GM19395 (cell line): ENCODE measurements at regions not wholly inside any gene's neighbourhood (a gene's known extent, or its start where the extent isn't known, plus 50 kb on each side); places are given as distances from the start of the nearest gene placed in this dataset.
A peak's percentile ranks its signal among the peaks of the same experiment; 100 is the strongest.

Source experiments
- ATAC-seq: cut with Tn5 transposase; IDR thresholded peaks from one replicate; pipeline ENCODE4 v1.9.1; 2021; ENCODE audit warnings: mild to moderate bottlenecking, moderate library complexity; ENCODE audit not compliant: unreplicated experiment

DNA sequence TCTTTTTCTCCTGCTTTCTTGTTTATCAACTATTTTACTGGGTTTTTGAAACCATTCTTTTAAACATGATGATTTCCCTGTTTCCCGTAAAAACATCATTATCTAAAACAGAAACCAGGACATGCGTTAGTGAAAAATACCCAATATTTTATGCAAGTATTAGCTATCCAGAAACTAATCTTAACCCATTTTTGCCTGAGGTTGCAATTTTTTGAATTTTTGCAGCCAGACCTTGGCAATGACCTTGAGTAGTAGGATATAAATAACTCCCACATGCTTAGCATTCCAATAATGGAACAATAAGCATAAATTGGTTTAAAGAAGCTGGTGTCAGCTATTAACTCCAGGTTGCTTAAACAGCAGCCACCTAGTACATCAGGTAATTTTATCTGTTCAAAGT is 308.9 kb upstream of the ANO3 start:
- ATAC-seq = no peak

DNA sequence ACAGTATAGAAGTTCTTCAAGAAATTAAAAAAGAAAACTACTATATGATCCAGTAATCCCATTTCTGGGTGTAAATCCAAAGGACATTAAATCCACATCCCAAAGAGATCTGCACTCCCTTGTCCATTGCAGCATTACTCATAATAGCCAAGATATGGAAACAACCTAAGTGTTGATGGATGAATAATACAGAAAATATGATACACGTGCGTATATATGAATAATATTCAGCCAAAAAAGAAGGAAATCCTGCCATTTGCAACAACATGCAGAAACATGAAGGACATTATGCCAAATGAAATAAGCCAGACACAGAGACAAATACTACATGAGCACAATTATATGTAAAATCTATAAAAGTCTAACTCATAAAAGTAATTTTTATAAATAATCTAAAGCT is 306.3 kb upstream of the ANO3 start:
- no peak for ATAC-seq

DNA sequence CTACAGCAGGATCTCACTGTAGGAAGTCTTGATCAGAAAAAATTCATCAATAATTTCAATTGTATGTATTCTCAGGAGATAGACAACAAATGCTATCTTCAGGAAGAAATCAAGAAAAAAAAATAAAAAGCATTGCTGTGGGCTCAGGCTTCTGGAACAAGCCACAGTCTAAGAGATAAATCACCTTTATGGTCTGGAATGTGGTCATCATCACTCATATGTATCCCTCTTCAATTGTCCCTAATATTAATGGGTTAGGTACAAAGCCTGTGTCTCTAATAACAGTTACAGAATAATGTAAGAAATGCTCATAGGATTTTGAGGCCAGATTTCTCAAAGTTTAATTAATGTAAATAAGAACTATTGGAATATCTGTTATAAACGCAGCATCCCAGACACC is 305.9 kb upstream of the ANO3 start:
- ATAC-seq = no peak

DNA sequence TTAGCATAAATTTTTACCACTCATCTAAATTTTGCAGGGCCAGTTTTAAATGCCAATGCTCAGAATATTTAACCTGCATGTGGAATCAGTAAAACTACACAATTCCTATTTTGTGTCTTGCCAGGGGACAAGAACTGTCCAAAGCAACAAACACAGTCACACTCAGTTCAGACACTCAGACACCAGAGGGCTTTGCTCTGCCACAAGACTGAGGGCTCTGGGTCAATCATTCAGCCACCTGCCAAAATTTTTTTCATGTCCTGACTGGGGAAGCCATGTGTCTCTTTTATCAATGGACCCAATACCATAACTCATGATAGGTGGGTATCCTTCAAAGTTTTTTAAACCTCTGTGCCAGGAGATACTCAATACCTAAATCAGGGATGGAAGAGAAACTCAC is 304.0 kb upstream of the ANO3 start:
- peak; percentile 59 for ATAC-seq

DNA sequence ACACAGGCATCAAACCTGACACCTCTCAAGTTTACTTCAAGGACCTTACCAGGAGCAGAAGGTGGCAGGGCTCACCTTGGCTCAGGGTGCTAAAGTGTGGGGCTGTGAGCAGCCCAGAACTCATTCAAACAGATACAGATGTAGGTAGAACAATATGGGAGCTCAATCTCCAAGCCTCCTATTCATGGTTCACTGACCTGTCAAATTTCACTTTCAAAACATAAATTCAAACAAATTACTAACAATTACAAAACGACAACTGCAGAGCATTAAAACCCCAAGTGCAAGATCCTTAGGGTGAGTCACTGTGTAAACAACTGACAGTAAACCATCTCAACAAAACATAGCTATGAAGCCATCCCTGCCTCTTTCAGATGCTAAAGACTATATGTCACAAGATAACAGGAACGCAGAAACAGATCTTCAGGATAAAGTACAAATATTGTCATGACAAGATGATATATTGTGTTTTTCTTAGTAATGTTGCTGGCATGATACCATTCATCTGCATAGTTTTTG is 303.5 kb upstream of the ANO3 start:
- peak; percentile 66 for ATAC-seq

DNA sequence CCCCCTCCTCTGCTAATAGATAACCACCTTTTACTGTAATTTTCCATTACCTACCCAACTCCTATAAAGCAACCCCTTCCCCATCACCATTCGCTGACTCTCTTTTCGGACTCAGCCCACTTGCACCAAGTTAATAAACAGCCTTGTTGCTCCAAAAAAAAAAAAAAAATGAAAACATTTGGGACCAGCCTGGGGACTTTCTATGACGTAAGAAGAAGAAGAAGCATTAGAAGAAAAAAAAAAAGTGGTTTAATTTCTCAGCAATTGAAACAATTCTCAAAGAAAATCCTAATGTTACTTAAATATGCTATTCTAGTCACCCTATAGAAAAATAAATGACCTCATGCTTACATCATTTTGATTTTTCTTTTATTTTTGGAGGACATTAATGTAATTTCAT is 301.5 kb upstream of the ANO3 start:
- ATAC-seq = no peak

DNA sequence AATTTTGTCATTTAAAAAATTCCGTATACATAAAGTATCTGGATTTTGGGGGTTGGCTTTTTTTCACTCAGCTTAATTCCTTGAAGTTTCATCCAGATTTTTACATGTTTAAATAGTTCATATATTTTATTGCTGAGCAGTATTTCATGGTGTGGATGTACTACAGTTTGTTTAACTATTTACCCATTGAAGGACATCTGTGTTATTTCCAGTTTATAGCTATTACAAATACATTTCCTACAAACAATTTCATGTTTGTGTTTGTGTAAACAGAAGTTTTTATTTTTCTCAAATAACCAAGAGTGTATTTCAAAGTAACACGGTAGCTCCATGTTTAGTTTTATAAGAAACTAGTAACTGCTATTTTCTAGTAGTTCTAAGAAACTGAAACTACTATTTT is 299.7 kb upstream of the ANO3 start:
- no peak for ATAC-seq

DNA sequence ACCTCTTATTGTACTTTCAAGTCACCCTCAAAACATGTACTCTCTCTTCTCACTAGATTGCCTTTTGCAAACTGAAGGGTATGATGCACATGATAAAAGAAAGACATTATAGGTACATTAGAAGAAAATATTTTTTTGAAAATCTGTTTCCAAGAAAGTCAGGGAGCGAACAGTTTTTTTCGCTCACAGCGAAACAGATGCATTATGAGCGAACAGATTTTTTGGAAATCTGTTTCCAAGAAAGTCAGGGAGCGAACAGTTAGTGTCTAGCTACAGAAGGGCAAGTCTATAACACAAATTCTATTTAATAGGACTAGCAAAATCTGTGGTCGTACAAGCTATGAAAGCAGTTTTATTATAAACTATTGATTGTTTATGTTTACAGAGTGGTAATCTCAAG is 296.2 kb upstream of the ANO3 start:
- ATAC-seq = no peak

DNA sequence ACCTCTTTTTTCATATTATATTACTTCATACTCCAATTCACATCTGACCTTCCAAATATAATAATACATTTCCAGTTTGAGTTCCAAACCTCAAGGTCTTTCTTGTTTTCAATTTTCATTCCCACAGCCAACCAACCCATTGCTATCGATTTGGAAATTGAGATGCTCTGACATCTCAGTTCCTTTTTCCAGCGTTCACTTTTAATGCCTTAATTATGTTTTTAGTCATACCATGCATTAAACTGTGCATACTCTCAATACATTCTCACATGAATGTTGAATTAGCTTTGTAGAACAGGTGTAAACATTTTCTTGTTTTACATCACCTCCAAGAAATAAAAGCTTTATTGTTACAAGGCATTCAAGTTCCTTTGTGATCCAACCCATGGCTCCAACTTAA is 294.2 kb upstream of the ANO3 start:
- ATAC-seq = peak; percentile 75

DNA sequence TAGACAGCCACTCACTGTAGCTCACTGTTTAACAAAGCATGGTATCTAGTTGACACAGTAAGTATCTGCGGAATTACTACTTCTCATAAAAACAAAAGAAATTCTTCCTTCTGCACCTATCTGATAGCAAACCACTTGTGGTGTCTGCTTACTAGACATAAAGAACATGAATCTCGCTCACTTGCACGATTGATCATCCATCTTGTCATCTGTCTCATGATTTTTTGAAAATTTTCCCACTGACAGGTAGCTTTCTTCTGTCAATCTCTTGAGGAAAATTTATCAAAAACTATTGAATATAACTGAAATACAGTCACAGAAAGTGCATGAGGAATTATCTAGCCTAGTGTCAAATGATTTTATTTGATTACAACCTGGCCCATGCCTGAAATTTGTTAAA is 291.6 kb upstream of the ANO3 start:
- no peak for ATAC-seq

DNA sequence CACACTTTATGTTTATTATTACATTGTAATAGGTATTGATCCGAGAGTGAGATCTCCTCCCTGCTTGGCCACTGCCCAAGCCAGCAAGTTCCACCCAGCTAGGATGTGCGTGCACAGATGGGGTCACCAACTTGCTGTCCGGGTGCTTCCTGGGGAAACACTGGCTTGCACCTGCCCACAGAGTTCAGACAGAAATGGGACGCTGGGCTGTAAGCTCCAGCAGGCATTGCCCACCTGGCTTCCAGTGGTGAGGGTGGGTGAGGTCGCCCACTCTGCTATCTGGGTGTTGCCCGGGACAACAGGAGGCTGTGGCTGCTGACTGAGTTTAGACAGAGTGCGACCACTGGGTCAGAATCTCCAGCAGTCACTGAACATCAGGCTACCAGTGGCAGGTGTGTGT is 289.8 kb upstream of the ANO3 start:
- no peak for ATAC-seq

DNA sequence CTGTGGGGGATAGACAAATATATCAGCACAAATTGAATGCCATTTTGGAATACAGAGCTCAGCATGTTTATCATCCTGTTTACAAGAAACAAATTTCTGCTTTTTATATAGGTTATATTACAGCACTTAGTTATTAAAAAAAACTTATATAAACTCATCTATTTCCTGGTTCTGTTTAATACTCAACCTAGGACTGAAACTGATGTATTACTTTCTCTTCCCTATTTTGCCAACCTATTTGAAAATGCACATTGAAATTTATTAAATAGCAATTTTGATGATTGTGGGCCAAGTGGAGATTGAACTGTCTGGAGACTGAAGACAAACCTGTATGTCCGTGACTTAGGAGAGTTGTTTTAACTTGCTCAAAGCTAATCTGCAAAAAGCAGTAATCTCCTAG is 288.3 kb upstream of the ANO3 start:
- ATAC-seq = peak; percentile 77

DNA sequence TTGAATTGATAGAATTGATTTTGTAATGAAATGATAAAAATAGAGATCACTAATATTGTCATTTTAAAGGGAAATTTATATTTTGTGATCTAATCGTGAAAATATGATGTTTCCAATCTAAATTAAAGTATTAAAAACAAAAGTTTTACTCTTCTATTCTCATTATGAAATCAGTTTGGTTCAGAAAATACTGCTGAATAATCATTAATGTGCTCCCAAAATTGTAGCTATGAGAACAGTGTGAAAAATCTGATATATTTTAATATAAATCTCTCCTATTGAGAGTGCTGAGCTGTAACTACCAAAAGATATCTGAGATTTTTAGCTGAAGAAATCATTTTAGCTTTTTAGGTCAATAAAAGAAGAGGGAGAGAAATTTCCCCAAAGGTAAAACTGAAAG is 287.5 kb upstream of the ANO3 start:
- ATAC-seq = no peak

DNA sequence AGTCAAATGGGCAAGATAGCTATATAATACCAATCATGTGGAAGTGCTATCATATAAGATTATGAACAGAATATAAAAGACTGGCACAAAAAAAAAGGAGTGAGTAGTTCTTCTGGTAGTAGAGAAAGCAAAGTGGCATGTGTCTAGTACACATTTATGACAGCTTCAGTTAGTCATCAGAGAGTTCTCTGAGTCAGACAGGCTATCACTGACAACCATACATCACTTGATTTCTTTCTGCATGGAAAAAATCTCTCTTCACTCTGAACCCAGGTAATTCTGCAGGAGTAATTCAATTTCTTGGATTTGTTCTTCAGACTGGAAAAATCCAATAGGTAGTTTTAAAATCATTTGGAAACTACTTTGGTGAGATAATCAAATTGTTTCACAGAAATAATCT is 286.8 kb upstream of the ANO3 start:
- ATAC-seq = no peak

DNA sequence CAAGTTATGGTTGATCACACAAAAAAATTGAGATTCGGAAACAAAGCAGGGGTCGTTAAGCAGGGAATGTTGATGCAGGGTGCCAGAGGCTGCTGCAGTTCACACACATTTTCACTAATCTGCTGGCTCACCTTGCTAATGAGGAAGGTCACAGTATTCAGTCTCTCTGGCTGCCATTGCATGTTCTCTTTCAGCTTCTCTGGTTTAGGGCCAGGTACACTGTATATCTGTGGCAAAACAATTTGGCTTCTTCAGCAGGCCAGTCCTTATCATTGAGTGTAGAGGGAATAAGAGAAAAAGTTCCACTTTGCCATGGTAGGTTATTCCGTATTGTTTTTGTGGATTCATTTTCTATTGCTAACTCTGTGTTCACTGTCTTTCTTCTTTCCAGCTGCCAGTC is 283.7 kb upstream of the ANO3 start:
- ATAC-seq = no peak

DNA sequence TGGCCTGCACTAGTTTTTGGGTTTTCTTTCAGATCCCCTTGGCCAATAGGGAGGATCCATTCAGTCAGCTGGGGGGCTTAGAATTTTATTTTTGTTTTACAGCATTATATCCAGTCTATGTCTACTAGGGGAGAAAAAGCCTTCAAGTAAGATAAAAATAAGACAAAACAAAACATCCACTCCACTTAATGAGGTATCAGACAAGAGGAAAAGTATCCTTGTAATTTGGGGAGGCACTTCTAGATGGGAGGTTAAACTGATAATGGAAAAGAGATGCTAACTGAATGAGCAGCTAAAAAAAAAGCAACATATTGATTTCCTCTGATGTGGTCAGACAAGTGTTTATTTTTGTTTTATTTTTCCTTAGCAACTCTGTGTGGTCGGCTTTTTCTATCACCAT is 278.0 kb upstream of the ANO3 start:
- no peak for ATAC-seq

DNA sequence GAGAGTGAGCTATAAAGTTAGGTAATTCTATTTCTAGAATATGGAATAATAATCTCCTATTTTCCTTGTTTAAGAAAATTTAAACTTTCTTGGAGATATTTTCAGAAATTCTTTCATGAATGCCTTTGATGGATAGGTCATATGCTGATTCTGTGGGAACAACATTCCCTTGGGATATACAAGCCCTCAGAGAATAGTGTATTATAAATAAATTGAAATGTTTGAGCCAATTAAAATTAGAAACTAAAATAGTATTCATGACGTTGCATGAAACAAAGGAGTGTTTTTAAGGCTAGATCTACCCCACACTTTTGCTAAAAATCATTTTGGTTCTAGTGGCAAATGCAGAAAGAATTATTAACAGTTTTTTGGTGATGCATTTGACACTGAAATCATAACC is 269.3 kb upstream of the ANO3 start:
- ATAC-seq = no peak

DNA sequence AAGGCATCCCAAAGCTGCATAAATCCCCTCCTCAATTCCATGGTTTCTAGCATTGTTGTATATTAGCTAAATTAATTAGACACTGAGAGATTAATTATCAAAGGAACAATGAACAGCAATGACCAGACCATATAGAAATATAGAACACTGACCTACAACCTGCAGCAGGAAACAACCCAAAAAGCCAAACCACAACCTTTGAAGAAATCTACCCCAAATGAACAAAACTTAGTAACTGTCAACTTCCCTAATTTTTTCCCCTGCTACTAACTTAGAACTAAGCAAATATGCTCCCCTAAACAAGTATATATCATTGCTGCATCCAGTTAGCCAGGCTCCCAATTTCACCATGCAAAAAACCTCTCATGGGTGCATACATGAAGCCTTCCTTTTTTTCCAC is 268.0 kb upstream of the ANO3 start:
- peak; percentile 58 for ATAC-seq

DNA sequence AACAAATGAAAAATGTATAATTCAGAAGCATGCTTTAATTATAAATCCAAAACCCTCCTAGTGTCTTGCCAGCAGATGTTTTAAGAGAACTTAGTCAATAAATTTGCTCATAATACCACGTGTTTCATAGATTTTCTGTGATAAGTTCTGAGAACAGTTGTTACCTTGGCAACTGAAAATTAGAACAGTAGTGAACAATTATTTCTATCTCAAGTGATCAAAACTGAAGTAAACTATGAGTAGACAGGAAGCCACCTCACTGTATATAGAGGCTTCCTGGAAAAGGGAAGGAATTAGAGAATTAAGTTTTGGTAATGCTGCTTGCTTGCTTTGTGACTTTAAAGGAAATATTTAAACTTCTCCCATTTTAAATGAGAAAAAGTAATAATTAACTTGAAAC is 266.0 kb upstream of the ANO3 start:
- ATAC-seq = no peak

DNA sequence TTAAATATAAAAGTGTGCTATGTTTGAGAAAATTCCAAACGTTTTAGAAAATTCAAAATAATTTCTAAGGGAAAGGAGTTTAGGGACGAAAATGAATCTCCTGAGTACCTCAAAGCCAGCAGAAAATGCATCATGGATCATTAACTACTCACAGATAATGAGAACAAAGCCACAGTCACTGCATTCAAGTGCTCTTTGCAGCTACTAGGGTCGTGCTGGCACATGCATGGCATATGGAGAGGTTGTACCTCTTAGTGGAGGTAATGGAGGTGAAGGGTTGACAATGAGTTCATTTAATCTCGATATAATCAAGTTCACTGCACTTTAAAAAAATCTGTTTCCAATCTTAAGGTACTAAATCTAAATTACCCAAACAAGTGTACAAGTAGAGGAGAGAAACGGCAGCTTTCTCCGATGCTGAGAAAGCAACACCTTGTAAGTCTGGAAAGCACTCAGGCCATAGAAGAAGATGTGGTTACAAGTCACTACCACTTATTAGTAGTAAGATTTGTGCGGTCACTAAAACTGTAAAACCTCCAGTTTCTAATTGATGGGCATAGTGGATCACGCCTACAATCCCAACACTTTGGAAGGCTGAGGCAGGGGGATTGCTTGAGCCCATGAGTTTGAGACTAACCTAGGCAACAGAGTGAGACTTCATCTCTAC is 261.1 kb upstream of the ANO3 start:
- ATAC-seq = no peak

DNA sequence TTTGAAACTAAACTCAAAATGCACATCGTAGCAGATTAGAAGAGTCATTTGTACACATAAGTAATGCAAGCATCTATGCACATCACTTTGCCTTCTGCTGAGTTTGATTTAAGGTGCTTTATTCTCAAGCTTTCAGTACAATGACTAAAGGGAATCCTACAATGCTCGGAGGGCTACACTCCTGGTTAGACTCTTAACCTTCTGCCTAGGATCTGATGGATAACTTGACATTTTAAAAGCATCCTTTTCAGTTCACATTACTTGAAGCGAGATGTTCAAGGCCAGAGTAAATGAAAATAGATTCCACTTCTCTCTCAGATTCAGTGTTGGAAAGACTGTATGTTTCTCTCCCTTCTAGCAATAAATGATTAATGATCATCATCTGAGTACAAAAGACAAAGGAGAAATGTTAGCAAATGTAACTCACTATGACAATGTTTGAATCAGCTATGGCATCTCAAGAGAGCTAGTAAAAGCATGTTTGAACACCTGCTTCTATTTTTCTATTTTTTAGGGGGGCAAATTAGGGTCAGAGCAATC is 259.2 kb upstream of the ANO3 start:
- ATAC-seq = no peak

DNA sequence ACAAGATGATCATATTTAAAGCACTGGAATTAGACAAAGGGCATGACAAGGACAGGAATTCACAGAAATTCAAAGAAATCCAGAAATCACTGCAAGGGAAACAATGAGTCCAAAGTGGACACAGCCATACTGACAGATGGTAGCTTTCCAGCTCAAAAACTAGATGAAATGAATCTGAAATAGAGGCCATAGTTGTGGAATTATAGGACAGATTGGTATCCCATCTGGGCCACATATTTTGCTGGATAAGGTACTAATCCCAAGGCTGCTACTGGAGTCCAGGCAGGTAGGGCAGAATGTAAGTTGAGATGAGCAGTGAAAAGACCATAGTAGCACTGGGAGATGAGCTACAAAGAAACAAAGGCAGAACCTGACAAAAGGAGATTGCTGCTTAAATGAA is 258.3 kb upstream of the ANO3 start:
- ATAC-seq = no peak
